DND-41 (cell line): ENCODE measurements at regions not wholly inside any gene's neighbourhood (a gene's known extent, or its start where the extent isn't known, plus 50 kb on each side); places are given as distances from the start of the nearest gene placed in this dataset.

Source experiments
- EZH2 ChIP-seq: IDR thresholded peaks from 3 replicates; pipeline ENCODE4 v1.6.1; 2012; ENCODE audit warnings: borderline replicate concordance, low read depth, mild to moderate bottlenecking, moderate library complexity, low read length, inconsistent platforms; ENCODE audit not compliant: severe bottlenecking
- TF ChIP-seq, protein P1 (sequence below): IDR thresholded peaks from 2 replicates; pipeline ENCODE4 v1.5.1; 2012; ENCODE audit warnings: borderline replicate concordance, low read length, moderate library complexity, mild to moderate bottlenecking; ENCODE audit not compliant: poor library complexity, severe bottlenecking; ENCODE audit errors: extremely low read depth

DNA sequence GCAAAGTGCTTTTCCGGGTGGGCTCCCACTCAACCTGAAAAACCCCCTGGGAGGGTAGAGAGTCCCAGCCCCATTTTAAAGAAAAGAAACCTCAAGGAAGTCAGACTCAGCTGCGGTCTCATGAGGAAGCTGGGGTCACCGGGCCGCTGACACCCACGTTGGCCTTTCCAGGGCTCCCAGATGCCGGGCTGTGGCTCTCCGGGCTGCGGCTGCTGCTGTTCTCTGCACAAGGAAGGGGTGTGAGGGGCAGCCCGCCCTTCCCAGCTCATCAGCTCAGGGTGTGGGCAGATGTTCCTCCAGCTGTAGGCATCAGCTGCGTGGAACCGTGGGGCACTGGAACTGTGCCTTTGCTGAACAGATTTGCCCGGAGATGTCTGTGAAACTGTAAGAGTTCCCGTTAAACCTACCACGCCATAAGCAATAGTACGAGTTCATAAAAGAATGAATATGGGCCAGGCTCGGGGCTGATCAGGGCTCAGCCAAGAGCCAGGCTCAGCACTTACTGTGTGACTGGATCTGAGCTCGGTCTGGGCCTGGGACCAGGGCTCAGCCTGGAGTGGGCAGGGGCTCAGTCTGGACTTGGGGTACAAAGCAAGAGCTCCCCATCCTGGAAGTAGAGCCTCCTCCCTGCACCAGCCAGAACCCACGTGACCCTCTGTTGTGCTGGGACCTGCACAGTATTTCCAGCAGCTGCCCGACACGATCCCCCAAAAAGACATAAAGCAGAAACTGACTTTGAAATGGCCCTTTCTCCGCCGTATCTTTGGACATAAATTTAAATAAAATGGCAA is 130.2 kb upstream of the PPP1R26 start:
- TF ChIP-seq, protein P1, sequence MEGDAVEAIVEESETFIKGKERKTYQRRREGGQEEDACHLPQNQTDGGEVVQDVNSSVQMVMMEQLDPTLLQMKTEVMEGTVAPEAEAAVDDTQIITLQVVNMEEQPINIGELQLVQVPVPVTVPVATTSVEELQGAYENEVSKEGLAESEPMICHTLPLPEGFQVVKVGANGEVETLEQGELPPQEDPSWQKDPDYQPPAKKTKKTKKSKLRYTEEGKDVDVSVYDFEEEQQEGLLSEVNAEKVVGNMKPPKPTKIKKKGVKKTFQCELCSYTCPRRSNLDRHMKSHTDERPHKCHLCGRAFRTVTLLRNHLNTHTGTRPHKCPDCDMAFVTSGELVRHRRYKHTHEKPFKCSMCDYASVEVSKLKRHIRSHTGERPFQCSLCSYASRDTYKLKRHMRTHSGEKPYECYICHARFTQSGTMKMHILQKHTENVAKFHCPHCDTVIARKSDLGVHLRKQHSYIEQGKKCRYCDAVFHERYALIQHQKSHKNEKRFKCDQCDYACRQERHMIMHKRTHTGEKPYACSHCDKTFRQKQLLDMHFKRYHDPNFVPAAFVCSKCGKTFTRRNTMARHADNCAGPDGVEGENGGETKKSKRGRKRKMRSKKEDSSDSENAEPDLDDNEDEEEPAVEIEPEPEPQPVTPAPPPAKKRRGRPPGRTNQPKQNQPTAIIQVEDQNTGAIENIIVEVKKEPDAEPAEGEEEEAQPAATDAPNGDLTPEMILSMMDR = no peak
- TF ChIP-seq EZH2 = no peak
